HCT116 (cell line): ENCODE measurements at regions not wholly inside any gene's neighbourhood (a gene's known extent, or its start where the extent isn't known, plus 50 kb on each side); places are given as distances from the start of the nearest gene placed in this dataset.

Experiments
- EZH2 ChIP-seq: fragments of 200-600 bp; sonication (generic); IDR thresholded peaks from 2 replicates; pipeline ENCODE4 v1.6.1; 2017; ENCODE audit warnings: antibody characterized with exemption, mixed run types
- TF ChIP-seq, protein P1 (sequence below): IDR thresholded peaks from 2 replicates; pipeline ENCODE4 v1.6.1; 2012; ENCODE audit warnings: low read depth
- TF ChIP-seq, protein P2 (sequence below), 3 experiments: fragments of 200-600 bp in 1 of 3; sonication (generic) in 1 of 3; IDR thresholded peaks in 2 of 3; conservative IDR thresholded peaks in 1 of 3; 2 replicates each; pipeline ENCODE4 v1.5.1; 2012 to 2017; ENCODE audit warnings: low read depth in 2 of 3, low read length in 2 of 3, antibody characterized with exemption in 1 of 3, borderline replicate concordance in 1 of 3, control low read depth in 1 of 3, mild to moderate bottlenecking in 1 of 3, mixed read lengths in 1 of 3, mixed run types in 1 of 3, moderate library complexity in 1 of 3; ENCODE audit not compliant: insufficient read depth in 1 of 3

DNA sequence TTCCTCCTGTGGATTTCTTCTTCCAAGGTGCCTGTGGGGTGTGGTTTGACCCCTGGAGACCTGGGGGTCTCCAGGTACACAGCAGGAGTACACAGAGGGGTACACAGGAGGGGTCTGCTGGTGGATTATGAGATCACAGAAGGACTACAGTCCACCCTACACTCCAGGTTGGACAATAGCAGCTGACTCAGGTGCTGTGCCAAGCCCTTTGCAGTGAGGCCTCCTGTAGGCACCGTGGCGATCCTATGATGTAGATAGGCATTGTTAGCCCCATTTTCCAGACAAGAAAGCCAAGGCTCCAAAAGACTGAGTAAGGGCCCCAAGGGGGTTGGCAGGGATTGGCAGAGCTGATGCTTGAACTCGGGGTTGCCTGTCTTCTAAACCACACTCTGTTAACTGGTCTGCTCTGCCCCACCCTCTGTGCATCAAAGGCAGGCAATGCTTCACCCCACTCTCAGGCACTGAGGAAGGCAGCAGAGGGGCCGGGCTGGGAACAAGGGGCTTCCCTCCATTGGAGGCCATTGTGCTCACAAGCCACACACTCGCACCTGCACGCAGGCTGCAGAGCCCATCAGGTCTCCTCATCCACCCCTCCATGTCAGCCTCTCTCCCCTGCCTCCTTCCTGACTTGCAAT, 77.5 kb upstream of the SIRPA start:
- TF ChIP-seq, protein P1, sequence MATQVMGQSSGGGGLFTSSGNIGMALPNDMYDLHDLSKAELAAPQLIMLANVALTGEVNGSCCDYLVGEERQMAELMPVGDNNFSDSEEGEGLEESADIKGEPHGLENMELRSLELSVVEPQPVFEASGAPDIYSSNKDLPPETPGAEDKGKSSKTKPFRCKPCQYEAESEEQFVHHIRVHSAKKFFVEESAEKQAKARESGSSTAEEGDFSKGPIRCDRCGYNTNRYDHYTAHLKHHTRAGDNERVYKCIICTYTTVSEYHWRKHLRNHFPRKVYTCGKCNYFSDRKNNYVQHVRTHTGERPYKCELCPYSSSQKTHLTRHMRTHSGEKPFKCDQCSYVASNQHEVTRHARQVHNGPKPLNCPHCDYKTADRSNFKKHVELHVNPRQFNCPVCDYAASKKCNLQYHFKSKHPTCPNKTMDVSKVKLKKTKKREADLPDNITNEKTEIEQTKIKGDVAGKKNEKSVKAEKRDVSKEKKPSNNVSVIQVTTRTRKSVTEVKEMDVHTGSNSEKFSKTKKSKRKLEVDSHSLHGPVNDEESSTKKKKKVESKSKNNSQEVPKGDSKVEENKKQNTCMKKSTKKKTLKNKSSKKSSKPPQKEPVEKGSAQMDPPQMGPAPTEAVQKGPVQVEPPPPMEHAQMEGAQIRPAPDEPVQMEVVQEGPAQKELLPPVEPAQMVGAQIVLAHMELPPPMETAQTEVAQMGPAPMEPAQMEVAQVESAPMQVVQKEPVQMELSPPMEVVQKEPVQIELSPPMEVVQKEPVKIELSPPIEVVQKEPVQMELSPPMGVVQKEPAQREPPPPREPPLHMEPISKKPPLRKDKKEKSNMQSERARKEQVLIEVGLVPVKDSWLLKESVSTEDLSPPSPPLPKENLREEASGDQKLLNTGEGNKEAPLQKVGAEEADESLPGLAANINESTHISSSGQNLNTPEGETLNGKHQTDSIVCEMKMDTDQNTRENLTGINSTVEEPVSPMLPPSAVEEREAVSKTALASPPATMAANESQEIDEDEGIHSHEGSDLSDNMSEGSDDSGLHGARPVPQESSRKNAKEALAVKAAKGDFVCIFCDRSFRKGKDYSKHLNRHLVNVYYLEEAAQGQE, result no peak
- TF ChIP-seq, protein P2, sequence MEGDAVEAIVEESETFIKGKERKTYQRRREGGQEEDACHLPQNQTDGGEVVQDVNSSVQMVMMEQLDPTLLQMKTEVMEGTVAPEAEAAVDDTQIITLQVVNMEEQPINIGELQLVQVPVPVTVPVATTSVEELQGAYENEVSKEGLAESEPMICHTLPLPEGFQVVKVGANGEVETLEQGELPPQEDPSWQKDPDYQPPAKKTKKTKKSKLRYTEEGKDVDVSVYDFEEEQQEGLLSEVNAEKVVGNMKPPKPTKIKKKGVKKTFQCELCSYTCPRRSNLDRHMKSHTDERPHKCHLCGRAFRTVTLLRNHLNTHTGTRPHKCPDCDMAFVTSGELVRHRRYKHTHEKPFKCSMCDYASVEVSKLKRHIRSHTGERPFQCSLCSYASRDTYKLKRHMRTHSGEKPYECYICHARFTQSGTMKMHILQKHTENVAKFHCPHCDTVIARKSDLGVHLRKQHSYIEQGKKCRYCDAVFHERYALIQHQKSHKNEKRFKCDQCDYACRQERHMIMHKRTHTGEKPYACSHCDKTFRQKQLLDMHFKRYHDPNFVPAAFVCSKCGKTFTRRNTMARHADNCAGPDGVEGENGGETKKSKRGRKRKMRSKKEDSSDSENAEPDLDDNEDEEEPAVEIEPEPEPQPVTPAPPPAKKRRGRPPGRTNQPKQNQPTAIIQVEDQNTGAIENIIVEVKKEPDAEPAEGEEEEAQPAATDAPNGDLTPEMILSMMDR (IDR thresholded peaks at IDR 0.05 in 2 of 3, conservative IDR thresholded peaks at IDR 0.05 in 1 of 3; ENCODE audit: borderline replicate concordance in 1 of 3, insufficient read depth in 1 of 3, low read depth in 2 of 3, low read length in 2 of 3), result no peak
- TF ChIP-seq EZH2, result no peak
